Trophoblast cell (in vitro differentiated cells and primary cell): ENCODE measurements at regions not wholly inside any gene's neighbourhood (a gene's known extent, or its start where the extent isn't known, plus 50 kb on each side); places are given as distances from the start of the nearest gene placed in this dataset.
A peak's percentile ranks its signal among the peaks of the same experiment; 100 is the strongest.

Experiments used
- DNase-seq, 2 donors: peaks; one replicate each; pipeline ENCODE4 v3.0.0-alpha.2; 2016
- H2AFZ ChIP-seq: 2 replicates; pipeline ENCODE4 v1.6.1; 2013; ENCODE audit warnings: low read length, moderate library complexity, mild to moderate bottlenecking; ENCODE audit not compliant: insufficient read depth, poor library complexity
- H2AK5ac ChIP-seq: 2 replicates; pipeline ENCODE4 v1.6.1; 2013; ENCODE audit warnings: mild to moderate bottlenecking, low read length
- H2BK120ac ChIP-seq: 2 replicates; pipeline ENCODE4 v1.6.1; 2013; ENCODE audit warnings: low read length, mild to moderate bottlenecking, moderate library complexity; ENCODE audit not compliant: insufficient read depth, poor library complexity
- H2BK12ac ChIP-seq: 2 replicates; pipeline ENCODE4 v1.6.1; 2013; ENCODE audit warnings: mild to moderate bottlenecking, low read length, moderate library complexity
- H2BK5ac ChIP-seq: 2 replicates; pipeline ENCODE4 v1.6.1; 2013; ENCODE audit warnings: low read length, low read depth, moderate library complexity, mild to moderate bottlenecking; ENCODE audit not compliant: poor library complexity
- H3K14ac ChIP-seq: 2 replicates; pipeline ENCODE4 v1.6.1; 2013; ENCODE audit warnings: mild to moderate bottlenecking, low read length
- H3K18ac ChIP-seq: 2 replicates; pipeline ENCODE4 v1.6.1; 2013; ENCODE audit warnings: mild to moderate bottlenecking, low read length
- H3K23ac ChIP-seq: 2 replicates; pipeline ENCODE4 v1.6.1; 2013; ENCODE audit warnings: low read length
- H3K27ac ChIP-seq: 2 replicates; pipeline ENCODE4 v1.5.1; 2013; ENCODE audit warnings: low read depth, mild to moderate bottlenecking, inconsistent platforms, low read length, moderate library complexity
- H3K27me3 ChIP-seq: 2 replicates; pipeline ENCODE4 v1.6.1; 2013; ENCODE audit warnings: inconsistent platforms, mild to moderate bottlenecking, low read length, moderate library complexity; ENCODE audit not compliant: insufficient read depth
- H3K36me3 ChIP-seq, 2 experiments: 1 replicate in 1 of 2; 2 replicates in 1 of 2; pipeline ENCODE4 v1.6.1; 2013; ENCODE audit warnings: low read length in 2 of 2, mild to moderate bottlenecking in 2 of 2, moderate library complexity in 1 of 2; ENCODE audit not compliant: insufficient read depth in 2 of 2, control insufficient read depth in 1 of 2
- H3K4ac ChIP-seq: 2 replicates; pipeline ENCODE4 v1.6.1; 2013; ENCODE audit warnings: low read depth, mild to moderate bottlenecking, low read length, moderate library complexity
- H3K4me1 ChIP-seq, 2 experiments: 1 replicate in 1 of 2; 2 replicates in 1 of 2; pipeline ENCODE4 v1.6.1; 2013; ENCODE audit warnings: low read length in 2 of 2, mild to moderate bottlenecking in 2 of 2, moderate library complexity in 1 of 2; ENCODE audit not compliant: insufficient read depth in 2 of 2, control insufficient read depth in 1 of 2
- H3K4me2 ChIP-seq: 2 replicates; pipeline ENCODE4 v1.6.1; 2013; ENCODE audit warnings: inconsistent platforms, mild to moderate bottlenecking, low read length, moderate library complexity
- H3K4me3 ChIP-seq: 2 replicates; pipeline ENCODE4 v1.5.1; 2013; ENCODE audit warnings: mild to moderate bottlenecking, low read depth, low read length, inconsistent platforms
- H3K79me1 ChIP-seq: one replicate; pipeline ENCODE4 v1.6.1; 2013; ENCODE audit warnings: low read length
- H3K79me2 ChIP-seq: 2 replicates; pipeline ENCODE4 v1.6.1; 2013; ENCODE audit warnings: low read length, mild to moderate bottlenecking; ENCODE audit not compliant: control insufficient read depth, insufficient read depth, poor library complexity
- H3K9ac ChIP-seq: 2 replicates; pipeline ENCODE4 v1.6.1; 2013; ENCODE audit warnings: mild to moderate bottlenecking, low read length
- H3K9me3 ChIP-seq: 2 replicates; pipeline ENCODE4 v1.6.1; 2013; ENCODE audit warnings: low read depth, mild to moderate bottlenecking, control low read depth, inconsistent platforms, low read length; ENCODE audit not compliant: insufficient read depth
- H4K12ac ChIP-seq: 2 replicates; pipeline ENCODE4 v1.6.1; 2013; ENCODE audit warnings: low read depth, mild to moderate bottlenecking, low read length, moderate library complexity
- H4K8ac ChIP-seq: 2 replicates; pipeline ENCODE4 v1.6.1; 2013; ENCODE audit warnings: low read depth, mild to moderate bottlenecking, low read length, moderate library complexity
- H4K91ac ChIP-seq: one replicate; pipeline ENCODE4 v1.6.1; 2013; ENCODE audit warnings: low read depth, mild to moderate bottlenecking, low read length, moderate library complexity
- WGBS: extraction: QIAGEN DNeasy Blood & Tissue Kit; methylation state at CpG from one replicate; pipeline ENCODE4 v1.1.7; 2013; ENCODE audit warnings: missing lambda C conversion rate; ENCODE audit not compliant: insufficient read length, insufficient coverage; ENCODE audit errors: extremely low coverage; 5-methylcytosine and 5-hydroxymethylcytosine counted together

GRCh38 chrX:2608638-2609430 lies 82.3 kb upstream of the CD99 start:
- peak; percentile 76 to 82 for DNase-seq
- no peak overlapping the region for H3K23ac ChIP-seq
- peak overlapping the region; percentile 80 for H3K27ac ChIP-seq
- peak overlapping the region; percentile 81 for H4K8ac ChIP-seq
- no CpG with 5 or more reads among the region's 63 CpGs for WGBS
- peak overlapping the region; percentile 21 for H2BK12ac ChIP-seq
- peak overlapping the region; percentile 61 for H2AFZ ChIP-seq
- peaks cover 2 to 17% of the 10 kb centered on the region in 2 experiments for H3K4me1 ChIP-seq
- H3K4me3 ChIP-seq: peak overlapping the region; percentile 85
- peak overlapping the region; percentile 63 for H4K91ac ChIP-seq
- peaks cover 0 to 2% of the 10 kb centered on the region in 2 experiments for H3K36me3 ChIP-seq
- peak overlapping the region; percentile 35 for H2AK5ac ChIP-seq
- no peaks in the 10 kb centered on the region for H3K27me3 ChIP-seq
- peaks cover 15% of the 10 kb centered on the region for H3K79me1 ChIP-seq
- H3K18ac ChIP-seq: peak overlapping the region; percentile 90
- peak overlapping the region; percentile 66 for H3K4ac ChIP-seq
- H3K9me3 ChIP-seq: no peaks in the 10 kb centered on the region
- H4K12ac ChIP-seq: peak overlapping the region; percentile 3
- H3K9ac ChIP-seq: peak overlapping the region; percentile 80
- H3K79me2 ChIP-seq: peaks cover 10% of the 10 kb centered on the region
- H3K4me2 ChIP-seq: peak overlapping the region; percentile 90
- peak overlapping the region; percentile 72 for H2BK120ac ChIP-seq
- peak overlapping the region; percentile 79 for H3K14ac ChIP-seq
- peak overlapping the region; percentile 87 for H2BK5ac ChIP-seq

GRCh38 chrX:2607113-2607512 lies 84.0 kb upstream of the CD99 start:
- H3K79me2 ChIP-seq: peaks cover 10% of the 10 kb centered on the region
- no peak overlapping the region for H2BK5ac ChIP-seq
- no peak overlapping the region for H2BK12ac ChIP-seq
- no peak overlapping the region for H3K9ac ChIP-seq
- H4K12ac ChIP-seq: no peak overlapping the region
- H3K79me1 ChIP-seq: peaks cover 16% of the 10 kb centered on the region
- H3K18ac ChIP-seq: no peak overlapping the region
- H2AK5ac ChIP-seq: no peak overlapping the region
- H2BK120ac ChIP-seq: no peak overlapping the region
- 100% methylated on average over 1 of the region's 2 CpGs for WGBS
- H3K23ac ChIP-seq: no peak overlapping the region
- H3K14ac ChIP-seq: no peak overlapping the region
- peaks cover 2% of the 10 kb centered on the region in 2 experiments for H3K36me3 ChIP-seq
- H3K4me3 ChIP-seq: no peak overlapping the region
- H4K8ac ChIP-seq: no peak overlapping the region
- H3K27ac ChIP-seq: no peak overlapping the region
- no peak overlapping the region for H4K91ac ChIP-seq
- DNase-seq: no peak
- H3K4ac ChIP-seq: no peak overlapping the region
- no peak overlapping the region for H2AFZ ChIP-seq
- H3K9me3 ChIP-seq: no peaks in the 10 kb centered on the region
- peaks cover 2 to 17% of the 10 kb centered on the region in 2 experiments for H3K4me1 ChIP-seq
- H3K4me2 ChIP-seq: no peak overlapping the region
- H3K27me3 ChIP-seq: no peaks in the 10 kb centered on the region

GRCh38 chrX:2600564-2600963 lies 90.5 kb upstream of the CD99 start:
- Histone ChIP-seq H3K4ac (no peak overlapping the region), H2BK5ac (no peak overlapping the region), H3K79me2 (no peaks in the 10 kb centered on the region), H2BK120ac (no peak overlapping the region), H3K4me3 (no peak overlapping the region), H3K14ac (no peak overlapping the region), H4K12ac (no peak overlapping the region), H3K4me2 (no peak overlapping the region), H2AK5ac (peak overlapping the region; percentile 49), H3K79me1 (peaks cover 6% of the 10 kb centered on the region), H3K27ac (no peak overlapping the region), H3K9me3 (no peaks in the 10 kb centered on the region), H3K27me3 (no peaks in the 10 kb centered on the region), H3K23ac (no peak overlapping the region), H4K8ac (no peak overlapping the region), H3K9ac (no peak overlapping the region), H2BK12ac (peak overlapping the region; percentile 65), H2AFZ (no peak overlapping the region), H3K4me1 (peaks cover 13 to 26% of the 10 kb centered on the region in 2 experiments), H3K18ac (peak overlapping the region; percentile 89), H4K91ac (peak overlapping the region; percentile 48), H3K36me3 (peaks cover 0 to 4% of the 10 kb centered on the region in 2 experiments)
- no peak for DNase-seq
- no CpG with 5 or more reads among the region's 6 CpGs for WGBS

GRCh38 chrX:2596555-2597255 lies 94.4 kb upstream of the CD99 start:
- no CpG with 5 or more reads among the region's 9 CpGs for WGBS
- no peak overlapping the region for H3K18ac ChIP-seq
- no peak for DNase-seq

More at GRCh38 chrX:2596555-2597255, 94.4 kb upstream of the CD99 start:
- H2AK5ac ChIP-seq: no peak overlapping the region
- no peak overlapping the region for H3K23ac ChIP-seq
- H2BK5ac ChIP-seq: no peak overlapping the region
- H2BK120ac ChIP-seq: no peak overlapping the region
- H3K27me3 ChIP-seq: no peaks in the 10 kb centered on the region
- H3K36me3 ChIP-seq: peaks cover 0 to 2% of the 10 kb centered on the region in 2 experiments
- no peak overlapping the region for H3K4me3 ChIP-seq
- no peak overlapping the region for H2BK12ac ChIP-seq
- H3K4ac ChIP-seq: no peak overlapping the region
- peaks cover 3% of the 10 kb centered on the region for H3K79me1 ChIP-seq
- no peak overlapping the region for H4K12ac ChIP-seq
- no peak overlapping the region for H3K4me2 ChIP-seq
- H3K9ac ChIP-seq: no peak overlapping the region
- H2AFZ ChIP-seq: no peak overlapping the region
- no peak overlapping the region for H3K14ac ChIP-seq
- H3K27ac ChIP-seq: no peak overlapping the region
- no peaks in the 10 kb centered on the region for H3K79me2 ChIP-seq
- H4K8ac ChIP-seq: no peak overlapping the region
- H3K4me1 ChIP-seq: peaks cover 13 to 14% of the 10 kb centered on the region in 2 experiments
- no peak overlapping the region for H4K91ac ChIP-seq
- H3K9me3 ChIP-seq: no peaks in the 10 kb centered on the region
